Gastroesophageal sphincter (tissue), 4 donors: ENCODE measurements at regions not wholly inside any gene's neighbourhood (a gene's known extent, or its start where the extent isn't known, plus 50 kb on each side); places are given as distances from the start of the nearest gene placed in this dataset.

Experiments
- ATAC-seq: fragments of 150-250 bp; one replicate; pipeline ENCODE4 v1.9.1; 2016; ENCODE audit warnings: mild to moderate bottlenecking, moderate library complexity
- H3K27ac ChIP-seq, 4 donors: fragments of 200-600 bp; sonication (generic) in 3 of 4; 1 replicate in 3 of 4; 2 replicates in 1 of 4; pipeline ENCODE4 v1.5.1; 2016 to 2019
- H3K27me3 ChIP-seq: fragments of 200-600 bp; sonication (generic); one replicate; pipeline ENCODE4 v1.5.1; 2019
- H3K36me3 ChIP-seq, 2 donors: fragments of 200-600 bp; sonication (generic); one replicate each; pipeline ENCODE4 v1.5.1; 2019; ENCODE audit warnings: control low read depth in 1 of 2
- H3K4me1 ChIP-seq, 3 donors: fragments of 200-600 bp; sonication (generic); 1 replicate in 2 of 3; 2 replicates in 1 of 3; pipeline ENCODE4 v1.5.1; 2016 to 2019; ENCODE audit warnings: control low read depth in 2 of 3
- H3K4me3 ChIP-seq, 2 donors: fragments of 200-600 bp; sonication (generic); one replicate each; pipeline ENCODE4 v1.5.1; 2019; ENCODE audit warnings: mild to moderate bottlenecking in 1 of 2, moderate library complexity in 1 of 2
- H3K9me3 ChIP-seq, 3 donors: fragments of 200-600 bp; sonication (generic); one replicate each; pipeline ENCODE4 v1.5.1; 2017 to 2019; ENCODE audit warnings: control low read depth in 2 of 3
- EP300 ChIP-seq: sonication (generic); formaldehyde crosslinking; IDR thresholded peaks from one replicate; pipeline ENCODE4 v1.6.1; 2017; ENCODE audit warnings: antibody characterized with exemption, mild to moderate bottlenecking
- POLR2A ChIP-seq, 2 donors: fragments of 450-650 bp; IDR thresholded peaks; one replicate each; pipeline ENCODE4 v1.6.1; 2017; ENCODE audit warnings: antibody characterized with exemption in 2 of 2, mild to moderate bottlenecking in 2 of 2, moderate library complexity in 1 of 2
- POLR2AphosphoS5 ChIP-seq: sonication (generic); formaldehyde crosslinking; IDR thresholded peaks from one replicate; pipeline ENCODE4 v1.6.1; 2017; ENCODE audit warnings: antibody characterized with exemption
- WGBS, 2 donors: methylation state at CpG; one replicate each; pipeline ENCODE4 v1.1.5; 2018; ENCODE audit warnings: low coverage in 1 of 2; 5-methylcytosine and 5-hydroxymethylcytosine counted together
- TF ChIP-seq, protein P1 (sequence below), 4 experiments: fragments of 200-600 bp in 2 of 4; fragments of 450-650 bp in 2 of 4; sonication (generic) in 1 of 4; IDR thresholded peaks; one replicate each; pipeline ENCODE4 v1.5.1; 2017 to 2019; ENCODE audit warnings: antibody characterized with exemption in 4 of 4, mild to moderate bottlenecking in 2 of 4, moderate library complexity in 2 of 4

DNA sequence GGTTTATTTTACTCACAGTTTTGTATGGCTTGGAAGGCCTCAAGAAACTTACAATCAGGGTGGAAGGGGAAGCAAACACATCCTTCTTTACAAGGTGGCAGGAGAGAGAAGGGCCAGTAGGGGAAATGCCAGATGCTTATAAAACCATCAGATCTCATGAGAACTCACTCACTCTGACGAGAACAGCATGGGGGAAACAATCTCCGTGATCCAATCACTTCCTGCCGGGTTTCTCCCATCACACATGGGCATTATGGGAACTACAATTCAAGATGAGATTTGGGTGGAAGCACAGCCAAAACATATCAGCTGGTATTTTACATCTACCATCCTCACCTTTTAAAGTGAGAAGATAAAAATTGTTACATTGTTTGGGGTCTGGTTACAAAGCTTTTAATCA is 427.9 kb upstream of the CDH7 start:
- no peak for ATAC-seq
- WGBS, 2 donors, result 39 to 69% methylated on average over 3 of the region's 3 CpGs

DNA sequence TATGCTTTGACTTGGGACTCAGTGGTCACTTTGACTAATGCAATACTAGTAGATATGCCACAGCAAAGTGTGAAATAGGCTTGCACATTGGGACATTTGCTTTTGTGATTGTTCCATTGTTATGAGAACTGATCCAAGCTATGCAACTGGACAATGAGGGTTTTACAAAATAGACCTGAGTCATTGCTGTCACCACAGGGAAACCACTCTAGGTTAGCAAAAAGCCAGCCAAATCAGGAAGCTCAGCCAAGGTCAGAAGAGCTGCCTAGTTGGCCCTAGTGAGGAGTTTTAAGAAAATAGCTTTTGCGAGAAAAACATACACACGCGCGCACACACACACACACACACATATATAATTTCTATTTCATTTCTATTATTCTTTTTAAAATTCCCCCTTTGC is 452.4 kb upstream of the CDH7 start:
- no peak for ATAC-seq
- Histone ChIP-seq H3K4me3 (no peak overlapping the region), H3K4me1 (no peaks in the 10 kb centered on the region), H3K27me3 (no peaks in the 10 kb centered on the region), H3K27ac (no peak overlapping the region), H3K9me3 (no peaks in the 10 kb centered on the region), H3K36me3 (no peaks in the 10 kb centered on the region)
- 67 to 88% methylated on average over 4 of the region's 4 CpGs for WGBS, 2 donors
- no peak for TF ChIP-seq POLR2A (IDR thresholded peaks at IDR 0.05)
- no peak for TF ChIP-seq EP300
- no peak for TF ChIP-seq POLR2AphosphoS5
- TF ChIP-seq, protein P1, sequence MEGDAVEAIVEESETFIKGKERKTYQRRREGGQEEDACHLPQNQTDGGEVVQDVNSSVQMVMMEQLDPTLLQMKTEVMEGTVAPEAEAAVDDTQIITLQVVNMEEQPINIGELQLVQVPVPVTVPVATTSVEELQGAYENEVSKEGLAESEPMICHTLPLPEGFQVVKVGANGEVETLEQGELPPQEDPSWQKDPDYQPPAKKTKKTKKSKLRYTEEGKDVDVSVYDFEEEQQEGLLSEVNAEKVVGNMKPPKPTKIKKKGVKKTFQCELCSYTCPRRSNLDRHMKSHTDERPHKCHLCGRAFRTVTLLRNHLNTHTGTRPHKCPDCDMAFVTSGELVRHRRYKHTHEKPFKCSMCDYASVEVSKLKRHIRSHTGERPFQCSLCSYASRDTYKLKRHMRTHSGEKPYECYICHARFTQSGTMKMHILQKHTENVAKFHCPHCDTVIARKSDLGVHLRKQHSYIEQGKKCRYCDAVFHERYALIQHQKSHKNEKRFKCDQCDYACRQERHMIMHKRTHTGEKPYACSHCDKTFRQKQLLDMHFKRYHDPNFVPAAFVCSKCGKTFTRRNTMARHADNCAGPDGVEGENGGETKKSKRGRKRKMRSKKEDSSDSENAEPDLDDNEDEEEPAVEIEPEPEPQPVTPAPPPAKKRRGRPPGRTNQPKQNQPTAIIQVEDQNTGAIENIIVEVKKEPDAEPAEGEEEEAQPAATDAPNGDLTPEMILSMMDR (IDR thresholded peaks at IDR 0.05), result no peak

More for the DNA sequence above, 427.9 kb upstream of the CDH7 start:
- Histone ChIP-seq H3K27me3 (no peaks in the 10 kb centered on the region), H3K4me1 (no peaks in the 10 kb centered on the region), H3K36me3 (no peaks in the 10 kb centered on the region), H3K27ac (no peak overlapping the region), H3K4me3 (no peak overlapping the region), H3K9me3 (no peaks in the 10 kb centered on the region)
- TF ChIP-seq EP300 (no peak), POLR2A (IDR thresholded peaks at IDR 0.05) (no peak), POLR2AphosphoS5 (no peak)
- TF ChIP-seq, protein P1 (IDR thresholded peaks at IDR 0.05), result no peak

DNA sequence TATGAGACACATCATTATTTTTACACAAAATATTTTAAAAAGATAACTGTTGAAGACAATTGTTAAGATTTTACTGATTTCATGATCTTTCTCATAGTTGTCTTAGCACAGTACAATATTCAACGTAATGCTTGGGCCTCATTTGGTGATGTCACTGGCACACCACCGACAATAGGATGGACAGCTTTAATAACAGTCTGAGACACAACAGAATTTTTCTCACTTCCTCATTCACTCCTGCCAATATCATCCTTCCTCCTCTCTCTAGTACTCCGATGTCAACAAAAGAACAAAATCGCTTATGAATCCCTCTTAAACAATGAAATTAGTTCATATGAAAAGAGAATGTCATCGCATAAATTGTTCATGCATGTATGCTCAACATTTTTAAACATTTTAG is 461.9 kb upstream of the CDH7 start:
- WGBS, 2 donors, result 61 to 75% methylated on average over 5 of the region's 5 CpGs
- H3K4me1 ChIP-seq, result no peaks in the 10 kb centered on the region
- TF ChIP-seq, protein P1 (IDR thresholded peaks at IDR 0.05), result no peak
- TF ChIP-seq POLR2A (IDR thresholded peaks at IDR 0.05) (no peak), EP300 (no peak), POLR2AphosphoS5 (no peak)
- H3K36me3 ChIP-seq, result no peaks in the 10 kb centered on the region
- no peaks in the 10 kb centered on the region for H3K9me3 ChIP-seq
- H3K27me3 ChIP-seq, result no peaks in the 10 kb centered on the region
- no peak overlapping the region for H3K4me3 ChIP-seq
- H3K27ac ChIP-seq, result no peak overlapping the region
- no peak for ATAC-seq

DNA sequence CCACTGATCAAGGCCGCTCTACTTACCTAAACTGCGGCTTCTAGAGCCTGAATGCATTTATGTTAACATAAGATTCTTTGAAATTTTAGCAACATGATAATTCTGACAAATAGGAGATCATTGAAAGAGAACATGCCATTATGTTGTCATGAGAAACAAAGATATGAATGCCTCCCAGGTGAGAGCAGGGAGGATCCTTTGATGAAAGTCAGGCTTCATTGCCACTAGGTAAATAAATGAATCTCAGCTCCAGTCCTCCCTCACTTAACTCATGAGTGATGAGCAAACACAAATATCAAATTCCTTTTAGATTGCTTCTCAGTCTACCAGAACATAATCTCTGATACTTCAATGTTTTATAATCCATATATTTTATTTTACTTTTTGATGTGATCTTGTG is 463.2 kb upstream of the CDH7 start:
- Histone ChIP-seq H3K4me1 (no peaks in the 10 kb centered on the region), H3K36me3 (no peaks in the 10 kb centered on the region), H3K27me3 (no peaks in the 10 kb centered on the region), H3K9me3 (no peaks in the 10 kb centered on the region), H3K4me3 (no peak overlapping the region), H3K27ac (no peak overlapping the region)
- TF ChIP-seq POLR2AphosphoS5 (no peak), EP300 (no peak), POLR2A (IDR thresholded peaks at IDR 0.05) (no peak)
- TF ChIP-seq, protein P1 (IDR thresholded peaks at IDR 0.05), result no peak
- WGBS, 2 donors, result 95% methylated on average over 2 of the region's 2 CpGs
- no peak for ATAC-seq

DNA sequence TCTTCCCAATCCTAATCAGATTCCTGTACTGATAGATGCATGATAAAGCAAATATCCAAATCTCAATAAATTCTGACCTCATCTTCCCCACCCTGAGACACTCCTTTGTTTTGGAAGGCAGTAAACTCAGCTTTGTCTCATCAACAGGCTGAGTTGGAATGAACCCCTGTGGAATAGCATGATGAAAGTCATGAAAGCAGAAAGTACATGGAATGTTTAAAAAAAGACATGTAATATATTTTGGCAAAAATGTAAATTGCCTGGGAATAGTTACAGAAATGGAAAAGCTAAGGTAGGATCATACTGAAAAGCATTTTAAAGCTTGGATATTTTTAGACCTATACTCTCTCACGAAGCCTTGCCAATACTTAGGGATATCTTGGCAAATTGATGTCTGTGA is 468.7 kb upstream of the CDH7 start:
- Histone ChIP-seq H3K27me3 (no peaks in the 10 kb centered on the region), H3K4me1 (no peaks in the 10 kb centered on the region), H3K27ac (no peak overlapping the region), H3K4me3 (no peak overlapping the region), H3K9me3 (no peaks in the 10 kb centered on the region), H3K36me3 (no peaks in the 10 kb centered on the region)
- ATAC-seq, result no peak
- TF ChIP-seq POLR2AphosphoS5, result no peak
- no peak for TF ChIP-seq POLR2A (IDR thresholded peaks at IDR 0.05)
- TF ChIP-seq, protein P1 (IDR thresholded peaks at IDR 0.05), result no peak
- TF ChIP-seq EP300, result no peak
- 39% methylated on average over 1 of the region's 1 CpG for WGBS, 2 donors
